Osteoblast (primary cell): ENCODE measurements at regions not wholly inside any gene's neighbourhood (a gene's known extent, or its start where the extent isn't known, plus 50 kb on each side); places are given as distances from the start of the nearest gene placed in this dataset.

ENCODE experiments used
- DNase-seq: peaks from one replicate; pipeline ENCODE4 v3.0.0; 2011; ENCODE audit warnings: low spot score, mixed read lengths; ENCODE audit not compliant: insufficient read length; ENCODE audit errors: missing footprints
- H2AFZ ChIP-seq: 2 replicates; pipeline ENCODE4 v1.6.0; 2011; ENCODE audit warnings: mild to moderate bottlenecking, low read length
- H3K27ac ChIP-seq: 2 replicates; pipeline ENCODE4 v1.5.1; 2011; ENCODE audit warnings: mild to moderate bottlenecking, low read depth, low read length, moderate library complexity
- H3K27me3 ChIP-seq: 2 replicates; pipeline ENCODE4 v1.6.0; 2012; ENCODE audit warnings: mild to moderate bottlenecking, control low read depth, inconsistent platforms, low read length, moderate library complexity; ENCODE audit not compliant: insufficient read depth
- H3K36me3 ChIP-seq: 2 replicates; pipeline ENCODE4 v1.5.1; 2011; ENCODE audit warnings: mild to moderate bottlenecking, low read length, control low read depth, moderate library complexity; ENCODE audit not compliant: insufficient read depth
- H3K4me1 ChIP-seq: 2 replicates; pipeline ENCODE4 v1.5.1; 2011; ENCODE audit warnings: mild to moderate bottlenecking, low read length, control low read depth, moderate library complexity; ENCODE audit not compliant: insufficient read depth
- H3K4me2 ChIP-seq: 2 replicates; pipeline ENCODE4 v1.6.0; 2011; ENCODE audit warnings: mild to moderate bottlenecking, low read length; ENCODE audit not compliant: insufficient read depth
- H3K4me3 ChIP-seq: fragments of 200-600 bp; sonication (generic); 3 replicates; pipeline ENCODE4 v1.5.1; 2012; ENCODE audit warnings: mild to moderate bottlenecking, low read length, inconsistent platforms; ENCODE audit not compliant: insufficient read depth
- H3K79me2 ChIP-seq: 2 replicates; pipeline ENCODE4 v1.6.0; 2012; ENCODE audit warnings: mild to moderate bottlenecking, low read length, control low read depth, inconsistent platforms; ENCODE audit not compliant: insufficient read depth
- H3K9me3 ChIP-seq: 2 replicates; pipeline ENCODE4 v1.5.1; 2011; ENCODE audit warnings: low read depth, low read length, control low read depth
- H4K20me1 ChIP-seq: 2 replicates; pipeline ENCODE4 v1.6.0; 2012; ENCODE audit warnings: mild to moderate bottlenecking, low read length, control low read depth; ENCODE audit not compliant: insufficient read depth
- CTCF ChIP-seq: IDR thresholded peaks from 2 replicates; pipeline ENCODE4 v1.5.1; 2011; ENCODE audit warnings: mild to moderate bottlenecking, low read depth, low read length, moderate library complexity; ENCODE audit errors: extremely low read depth

GRCh38 chr14:42848652-42849051 lies 1242.0 kb downstream of the LRFN5 start:
- no peak overlapping the region for H2AFZ ChIP-seq
- H3K4me2 ChIP-seq: no peak overlapping the region
- no peaks in the 10 kb centered on the region for H4K20me1 ChIP-seq
- H3K79me2 ChIP-seq: no peaks in the 10 kb centered on the region
- DNase-seq: no peak
- H3K9me3 ChIP-seq: no peaks in the 10 kb centered on the region
- H3K27me3 ChIP-seq: no peaks in the 10 kb centered on the region
- no peak for TF ChIP-seq CTCF
- H3K4me1 ChIP-seq: no peaks in the 10 kb centered on the region
- H3K36me3 ChIP-seq: no peaks in the 10 kb centered on the region
- no peak overlapping the region for H3K27ac ChIP-seq
- no peak overlapping the region for H3K4me3 ChIP-seq

DNA sequence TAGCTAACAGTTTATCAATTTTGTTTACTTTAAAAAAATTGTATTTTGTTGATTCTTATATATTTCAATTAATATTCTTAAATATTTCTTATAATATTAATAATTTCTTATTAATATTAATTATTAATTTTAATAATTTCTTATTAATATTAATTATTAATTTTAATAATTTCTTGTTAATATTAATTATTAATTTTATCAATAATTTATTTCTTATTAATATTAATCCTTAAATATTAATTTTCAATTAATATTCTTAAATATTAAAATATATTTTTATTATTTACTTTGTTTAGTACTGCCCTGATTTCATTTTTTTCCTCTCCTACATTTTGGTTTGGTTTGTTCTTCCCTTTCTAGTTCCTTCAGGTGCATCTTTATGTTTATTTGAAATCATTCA lies 1208.1 kb downstream of the LRFN5 start:
- H3K27ac ChIP-seq: no peak overlapping the region
- no peak for DNase-seq
- H3K9me3 ChIP-seq: no peaks in the 10 kb centered on the region
- no peak overlapping the region for H3K4me2 ChIP-seq
- H2AFZ ChIP-seq: no peak overlapping the region
- no peaks in the 10 kb centered on the region for H3K79me2 ChIP-seq
- H3K27me3 ChIP-seq: no peaks in the 10 kb centered on the region
- no peaks in the 10 kb centered on the region for H3K36me3 ChIP-seq
- no peak for TF ChIP-seq CTCF
- no peaks in the 10 kb centered on the region for H3K4me1 ChIP-seq
- no peaks in the 10 kb centered on the region for H4K20me1 ChIP-seq
- no peak overlapping the region for H3K4me3 ChIP-seq

DNA sequence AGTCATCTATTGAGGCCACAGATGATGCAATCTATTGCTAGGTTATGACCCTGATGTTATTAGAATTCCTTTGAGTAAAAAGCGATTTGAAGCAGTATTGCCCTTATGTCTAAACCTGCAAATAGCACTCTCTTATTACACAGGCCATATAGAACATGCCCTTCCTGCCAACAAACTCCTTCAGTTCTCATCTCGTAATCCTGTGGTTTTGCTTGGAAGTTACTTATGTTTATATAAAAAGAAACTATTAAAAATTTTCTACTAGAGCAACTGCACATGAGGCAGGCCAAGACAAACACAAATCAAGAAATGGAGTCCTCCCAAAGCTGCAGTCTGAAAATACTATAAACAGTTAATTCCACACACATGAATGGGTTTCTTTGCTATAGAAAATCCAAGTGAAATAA lies 1200.2 kb downstream of the LRFN5 start:
- no peak for DNase-seq
- H3K27ac ChIP-seq: no peak overlapping the region

GRCh38 chr14:42804141-42804540 lies 1197.5 kb downstream of the LRFN5 start:
- no peak for TF ChIP-seq CTCF
- Histone ChIP-seq H4K20me1 (no peaks in the 10 kb centered on the region), H2AFZ (no peak overlapping the region), H3K27ac (no peak overlapping the region), H3K9me3 (peaks cover 2% of the 10 kb centered on the region), H3K4me3 (no peak overlapping the region), H3K4me1 (no peaks in the 10 kb centered on the region), H3K4me2 (no peak overlapping the region), H3K36me3 (no peaks in the 10 kb centered on the region), H3K27me3 (no peaks in the 10 kb centered on the region), H3K79me2 (no peaks in the 10 kb centered on the region)
- DNase-seq: no peak

More for the DNA sequence above, 1200.2 kb downstream of the LRFN5 start:
- H3K36me3 ChIP-seq: no peaks in the 10 kb centered on the region
- no peaks in the 10 kb centered on the region for H3K4me1 ChIP-seq
- no peak overlapping the region for H2AFZ ChIP-seq
- no peak for TF ChIP-seq CTCF
- H3K4me2 ChIP-seq: no peak overlapping the region
- H3K9me3 ChIP-seq: no peaks in the 10 kb centered on the region
- no peak overlapping the region for H3K4me3 ChIP-seq
- H4K20me1 ChIP-seq: no peaks in the 10 kb centered on the region
- no peaks in the 10 kb centered on the region for H3K27me3 ChIP-seq
- no peaks in the 10 kb centered on the region for H3K79me2 ChIP-seq
